WI38 (cell line): ENCODE measurements at regions not wholly inside any gene's neighbourhood (a gene's known extent, or its start where the extent isn't known, plus 50 kb on each side); places are given as distances from the start of the nearest gene placed in this dataset.

ENCODE experiments used
- H3K4me3 ChIP-seq: 2 replicates; pipeline ENCODE4 v1.5.1; 2011; ENCODE audit warnings: low read depth, mild to moderate bottlenecking, control low read depth, low read length
- CTCF ChIP-seq: IDR thresholded peaks from 2 replicates; pipeline ENCODE4 v1.5.1; 2012; ENCODE audit warnings: low read depth, mild to moderate bottlenecking, control low read depth, low read length

GRCh38 chr14:100638211-100638855 is 51.1 kb upstream of the BEGAIN start:
- H3K4me3 ChIP-seq: no peak overlapping the region
- no peak for TF ChIP-seq CTCF

- TF ChIP-seq CTCF: no peak
- H3K4me3 ChIP-seq: no peak overlapping the region
Observed at GRCh38 chr14:100639280-100639679, 52.1 kb upstream of the BEGAIN start.

- no peak for TF ChIP-seq CTCF
Observed at GRCh38 chr14:100640471-100641273, 53.5 kb upstream of the BEGAIN start.

GRCh38 chr14:100641274-100641860 is 54.1 kb upstream of the BEGAIN start:
- no peak for TF ChIP-seq CTCF
- no peak overlapping the region for H3K4me3 ChIP-seq

More at GRCh38 chr14:100640471-100641273, 53.5 kb upstream of the BEGAIN start:
- no peak overlapping the region for H3K4me3 ChIP-seq

GRCh38 chr14:100643426-100643825 is 56.2 kb upstream of the BEGAIN start:
- H3K4me3 ChIP-seq: no peak overlapping the region
- TF ChIP-seq CTCF: no peak

GRCh38 chr14:100644383-100644782 is 57.2 kb upstream of the BEGAIN start:
- H3K4me3 ChIP-seq: no peak overlapping the region
- TF ChIP-seq CTCF: no peak

- H3K4me3 ChIP-seq: no peak overlapping the region
- TF ChIP-seq CTCF: no peak
Observed at GRCh38 chr14:100644784-100645183, 57.6 kb upstream of the BEGAIN start.
